GM18861 (cell line): ENCODE measurements at regions not wholly inside any gene's neighbourhood (a gene's known extent, or its start where the extent isn't known, plus 50 kb on each side); places are given as distances from the start of the nearest gene placed in this dataset.
"Not testable (repeated sequence)": the region's sequence is repeated elsewhere in the genome, so short reads cannot be mapped to it uniquely, and the experiment has no call there.

ENCODE experiments used
- ATAC-seq: cut with Tn5 transposase; IDR thresholded peaks from one replicate; pipeline ENCODE4 v1.9.1; 2021; ENCODE audit not compliant: unreplicated experiment

- not testable (repeated sequence) for ATAC-seq
Observed at GRCh38 chr1:199095628-199096027, 456.8 kb downstream of the PTPRC start.

GRCh38 chr1:199096591-199096990 lies 457.8 kb downstream of the PTPRC start:
- ATAC-seq, result no peak

- ATAC-seq, result no peak
Observed at GRCh38 chr1:199098468-199098867, 459.6 kb downstream of the PTPRC start.

DNA sequence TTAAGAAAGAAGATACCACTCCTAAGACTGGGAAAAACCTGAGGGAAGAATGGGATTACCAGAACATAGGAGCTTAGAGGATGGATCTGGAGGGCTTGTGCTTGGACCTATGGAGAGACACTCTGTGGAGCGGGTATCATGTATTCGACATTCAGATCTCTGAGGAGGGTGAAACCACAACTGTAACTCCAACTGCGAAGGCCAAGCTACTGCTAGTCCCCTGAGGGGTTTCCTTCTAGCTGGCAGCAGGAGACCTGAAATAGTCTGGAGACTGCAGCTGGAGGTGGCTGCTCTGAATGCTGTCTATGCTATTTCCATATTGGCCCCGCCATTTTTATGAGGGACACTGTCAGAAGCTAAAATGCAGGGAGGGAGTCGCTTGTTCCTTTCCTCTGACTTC lies 462.3 kb downstream of the PTPRC start:
- ATAC-seq, result no peak

DNA sequence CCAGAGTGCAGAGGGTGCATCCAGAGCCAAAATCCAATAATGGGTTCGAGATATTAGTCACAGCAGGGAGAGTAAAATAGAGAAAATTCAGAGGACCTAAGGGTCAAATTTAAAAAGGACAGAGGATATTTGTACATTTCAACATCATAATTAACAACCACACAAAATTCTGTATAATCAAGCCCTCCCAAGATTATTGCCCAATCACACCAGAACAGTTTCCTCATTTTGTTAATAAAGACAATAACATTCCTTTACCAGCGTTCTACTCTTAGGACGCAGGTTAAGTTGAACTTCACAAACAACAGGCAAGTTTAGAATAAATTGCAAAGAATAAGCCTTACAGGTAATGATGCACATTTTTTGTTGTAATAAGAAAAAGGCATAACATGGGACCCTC lies 462.8 kb downstream of the PTPRC start:
- ATAC-seq, result no peak

- no peak for ATAC-seq
Observed at GRCh38 chr1:199102239-199102638, 463.4 kb downstream of the PTPRC start.

DNA sequence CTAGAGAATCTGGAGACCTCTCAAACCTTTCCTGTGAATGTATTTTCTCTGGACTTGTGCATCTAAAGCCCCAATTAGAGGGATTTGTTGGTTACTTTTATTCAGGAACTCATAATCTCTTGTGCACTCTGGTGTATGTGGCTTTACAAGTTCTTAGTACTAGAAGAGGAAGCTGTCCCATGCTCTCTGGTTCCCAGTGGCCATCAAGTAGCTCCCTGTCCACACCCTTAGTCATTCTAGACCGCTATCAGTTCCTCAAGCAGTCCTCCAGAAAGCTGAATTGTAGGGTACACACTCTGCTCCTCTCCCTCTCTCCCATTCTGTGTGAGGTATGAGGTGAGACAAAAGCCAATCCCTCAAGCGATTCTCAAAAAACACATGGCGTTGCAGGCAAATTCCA lies 470.3 kb downstream of the PTPRC start:
- no peak for ATAC-seq

GRCh38 chr1:199112365-199112764 lies 473.5 kb downstream of the PTPRC start:
- no peak for ATAC-seq

GRCh38 chr1:199113265-199113869 lies 474.5 kb downstream of the PTPRC start:
- no peak for ATAC-seq

DNA sequence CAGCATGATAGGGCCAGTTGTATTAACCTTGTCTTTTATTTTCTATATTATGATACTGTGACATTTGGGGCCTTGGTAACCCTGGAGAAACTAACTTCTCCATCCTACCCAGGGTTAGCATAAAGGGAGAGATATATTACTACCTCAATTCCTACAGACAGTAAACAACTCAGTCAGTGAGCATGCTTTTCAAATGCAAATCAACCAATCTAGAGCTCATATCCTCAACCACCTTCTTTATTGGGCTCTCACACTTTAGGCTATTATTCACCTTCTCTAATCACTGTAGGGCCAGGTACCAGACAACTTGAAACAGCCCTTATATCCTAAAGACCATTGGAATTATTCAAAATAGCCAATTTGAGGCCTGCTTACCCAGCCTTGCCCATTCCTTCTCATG lies 477.6 kb downstream of the PTPRC start:
- no peak for ATAC-seq

DNA sequence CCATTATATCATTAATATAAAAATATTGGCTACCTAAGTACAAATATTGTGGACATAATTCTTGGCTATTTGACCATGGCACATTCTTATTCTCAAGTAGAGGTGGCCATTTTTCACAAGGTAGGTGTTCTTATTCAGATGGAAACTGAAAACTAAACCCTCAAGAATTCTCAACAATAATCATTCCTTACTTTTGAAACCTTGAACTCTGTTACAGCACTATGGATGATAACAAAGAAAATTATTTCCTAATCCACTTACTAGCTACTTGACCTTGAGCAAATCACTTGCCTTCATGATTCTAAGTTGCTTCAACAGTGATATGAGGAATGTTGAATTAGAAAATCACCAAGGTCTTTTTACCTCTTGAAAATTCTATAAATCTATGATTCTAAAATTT lies 482.2 kb downstream of the PTPRC start:
- ATAC-seq, result no peak

GRCh38 chr1:199122085-199122484 lies 483.2 kb downstream of the PTPRC start:
- no peak for ATAC-seq

- no peak for ATAC-seq
Observed at GRCh38 chr1:199122532-199123311, 483.9 kb downstream of the PTPRC start.

DNA sequence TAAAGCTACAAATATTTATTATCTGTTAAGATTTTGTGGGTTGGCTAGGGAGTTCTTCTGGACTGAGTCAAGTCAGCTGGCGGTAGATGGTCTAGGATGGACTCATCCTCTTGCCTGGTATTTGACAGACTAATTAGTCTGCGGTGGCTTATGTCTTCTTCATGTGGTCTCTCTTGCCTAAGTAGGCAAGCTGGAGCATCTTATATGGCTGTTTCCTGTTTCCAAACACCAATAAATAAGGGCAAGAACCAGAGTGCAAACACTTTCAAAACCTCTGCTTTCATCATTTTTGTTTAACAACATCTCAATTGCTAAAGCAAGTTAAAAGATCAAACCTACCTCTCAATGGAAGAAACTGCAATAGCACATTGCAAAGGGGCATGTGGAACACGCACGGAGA lies 484.8 kb downstream of the PTPRC start:
- no peak for ATAC-seq

DNA sequence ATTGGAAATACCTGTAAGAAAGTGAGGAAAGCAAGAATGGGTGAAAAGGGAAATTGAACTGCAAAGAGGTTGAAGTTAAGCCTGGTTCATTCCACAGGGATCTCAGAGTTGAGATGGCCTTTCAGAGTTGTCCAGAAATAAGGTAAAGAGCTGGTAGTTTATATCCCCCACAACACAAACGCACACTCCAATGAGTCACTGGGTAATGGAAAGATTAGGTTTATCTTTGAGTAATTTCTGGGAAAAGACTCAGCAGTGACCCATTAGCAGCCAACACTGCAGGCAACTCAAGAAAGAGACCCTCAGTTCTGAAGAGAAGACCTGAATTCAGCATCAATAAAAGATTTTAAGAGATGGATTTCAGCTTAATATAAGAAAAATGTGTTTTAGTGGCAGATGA lies 485.5 kb downstream of the PTPRC start:
- ATAC-seq, result no peak

- ATAC-seq, result no peak
Observed at GRCh38 chr1:199129247-199129646, 490.4 kb downstream of the PTPRC start.

DNA sequence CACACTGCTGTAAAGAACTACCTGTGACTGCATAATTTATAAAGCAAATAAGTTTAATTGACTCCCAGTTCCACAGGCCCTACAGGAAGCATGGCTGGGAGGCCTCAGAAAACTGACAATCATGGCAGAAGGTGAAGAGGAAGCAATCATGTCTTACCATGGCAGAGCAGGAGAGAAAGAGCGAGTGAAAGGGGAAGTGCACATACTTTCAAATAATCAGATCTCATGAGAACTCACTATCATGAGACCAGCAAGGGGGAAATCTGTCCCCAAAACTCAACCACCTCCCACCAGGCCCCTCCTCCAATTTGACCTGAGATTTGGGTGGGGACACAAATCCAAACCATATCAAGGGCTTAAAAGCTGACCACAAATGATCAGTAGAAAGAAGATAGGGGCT lies 493.2 kb downstream of the PTPRC start:
- no peak for ATAC-seq

DNA sequence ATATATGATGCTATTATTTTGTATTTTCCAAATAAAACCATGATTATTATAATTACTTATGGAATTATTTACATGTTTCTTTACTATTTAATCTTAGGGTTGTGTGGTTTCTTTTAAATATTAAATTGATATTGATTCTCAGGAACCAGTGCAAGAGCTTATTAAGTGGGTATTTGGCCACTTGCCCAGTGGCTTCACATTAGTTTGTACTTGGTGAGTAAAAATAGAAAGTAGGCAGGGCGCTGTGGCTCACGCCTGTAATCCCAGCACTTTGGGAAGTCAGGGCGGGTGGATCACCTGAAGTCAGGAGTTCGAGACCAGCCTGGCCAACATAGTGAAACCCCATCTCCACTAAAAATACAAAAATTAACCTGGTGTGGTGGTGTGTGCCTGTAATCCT lies 497.1 kb downstream of the PTPRC start:
- ATAC-seq, result no peak

DNA sequence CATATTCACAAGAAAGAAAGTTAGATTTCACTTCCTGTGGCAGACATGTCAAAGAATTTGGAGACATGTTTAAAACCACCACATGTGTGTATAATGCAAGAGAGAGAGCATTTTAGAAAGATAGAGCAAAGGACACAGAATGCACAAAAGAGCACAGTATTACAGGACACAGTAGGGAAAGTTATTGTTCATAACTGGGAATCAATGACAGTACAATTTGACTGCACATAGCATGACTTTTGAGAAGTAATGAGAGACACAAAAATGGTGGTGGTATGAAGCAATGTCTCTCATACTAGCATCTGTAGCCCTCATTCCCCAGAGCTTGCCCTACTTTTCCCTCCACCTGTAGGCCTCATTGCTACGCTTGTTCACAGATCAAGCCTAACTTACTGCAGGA lies 499.2 kb downstream of the PTPRC start:
- ATAC-seq, result no peak

DNA sequence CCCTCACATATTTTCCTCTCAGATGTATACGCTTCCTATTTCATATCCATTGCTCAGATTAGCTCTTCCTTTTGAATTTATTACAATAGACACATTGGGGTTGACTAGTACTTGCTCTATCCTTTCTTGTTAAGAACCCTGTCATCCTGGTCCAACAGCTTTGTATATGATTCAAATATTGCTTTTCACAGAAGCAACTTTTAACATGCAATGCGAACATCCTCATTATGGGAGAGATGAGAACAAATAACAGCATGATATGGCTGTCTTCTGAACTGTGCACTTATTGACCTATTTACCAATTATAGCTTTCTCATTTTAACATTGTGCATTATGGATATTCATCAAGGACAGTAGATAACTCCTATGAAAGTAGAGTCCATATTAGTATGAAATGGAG lies 510.8 kb downstream of the PTPRC start:
- no peak for ATAC-seq

GRCh38 chr1:199150756-199151155 lies 511.9 kb downstream of the PTPRC start:
- ATAC-seq, result no peak

GRCh38 chr1:199151634-199152425 lies 513.0 kb downstream of the PTPRC start:
- ATAC-seq, result peak; percentile 70
